WTC11 (cell line): ENCODE measurements at regions not wholly inside any gene's neighbourhood (a gene's known extent, or its start where the extent isn't known, plus 50 kb on each side); places are given as distances from the start of the nearest gene placed in this dataset.

Source experiments
- ATF2 ChIP-seq: sonication (generic); formaldehyde crosslinking; IDR thresholded peaks from 2 replicates; pipeline ENCODE4 v1.8.1; 2022; ENCODE audit warnings: low read depth, missing genetic modification reagents, borderline replicate concordance
- CTCF ChIP-seq: fragments of 200-600 bp; IDR thresholded peaks from 2 replicates; pipeline ENCODE4 v1.8.0; 2022; ENCODE audit warnings: antibody characterized with exemption
- ELF4 ChIP-seq: sonication (generic); formaldehyde crosslinking; IDR thresholded peaks from 2 replicates; pipeline ENCODE4 v1.8.1; 2022; ENCODE audit warnings: low read depth, mild to moderate bottlenecking, moderate library complexity, missing genetic modification reagents
- MYBL2 ChIP-seq: sonication (generic); formaldehyde crosslinking; IDR thresholded peaks from 2 replicates; pipeline ENCODE4 v1.8.1; 2023; ENCODE audit warnings: mild to moderate bottlenecking, moderate library complexity, missing genetic modification reagents
- NFATC4 ChIP-seq: fragments of 250-450 bp; sonication (Bioruptor Pico); IDR thresholded peaks from 2 replicates; pipeline ENCODE4 v1.9.0; 2021; ENCODE audit warnings: mild to moderate bottlenecking
- NFYB ChIP-seq: sonication (generic); formaldehyde crosslinking; conservative IDR thresholded peaks from 2 replicates; pipeline ENCODE4 v1.8.0; 2022; ENCODE audit warnings: low read depth, missing genetic modification reagents
- NR3C1 ChIP-seq: sonication (generic); formaldehyde crosslinking; conservative IDR thresholded peaks from 2 replicates; pipeline ENCODE4 v1.8.1; 2023; ENCODE audit warnings: low read depth, mild to moderate bottlenecking, missing genetic modification reagents
- PRRX2 ChIP-seq: fragments of 250-450 bp; sonication (Bioruptor Pico); IDR thresholded peaks from 2 replicates; pipeline ENCODE4 v1.8.0; 2021; ENCODE audit warnings: mild to moderate bottlenecking
- TEAD4 ChIP-seq: sonication (generic); formaldehyde crosslinking; IDR thresholded peaks from 2 replicates; pipeline ENCODE4 v1.8.0; 2022; ENCODE audit warnings: mild to moderate bottlenecking, missing genetic modification reagents
- ZNF121 ChIP-seq: sonication (generic); formaldehyde crosslinking; IDR thresholded peaks from 2 replicates; pipeline ENCODE4 v1.8.0; 2023; ENCODE audit warnings: missing genetic modification reagents
- ZNF138 ChIP-seq: sonication (generic); formaldehyde crosslinking; conservative IDR thresholded peaks from 2 replicates; pipeline ENCODE4 v1.8.1; 2022; ENCODE audit warnings: mild to moderate bottlenecking, moderate library complexity, missing genetic modification reagents

GRCh38 chr7:57201895-57202210 is 69.6 kb upstream of the ZNF479 start:
- TF ChIP-seq NFYB (no peak), CTCF (no peak), NR3C1 (no peak), ZNF121 (CRISPR knock-in tag) (no peak), TEAD4 (CRISPR knock-in tag) (no peak), ATF2 (CRISPR knock-in tag) (no peak), NFATC4 (no peak), ZNF138 (CRISPR knock-in tag) (no peak), MYBL2 (no peak), ELF4 (CRISPR knock-in tag) (no peak), PRRX2 (CRISPR knock-in tag) (no peak)
